ENCODE measurements at regions not wholly inside any gene's neighbourhood (a gene's known extent, or its start where the extent isn't known, plus 50 kb on each side); places are given as distances from the start of the nearest gene placed in this dataset.

GRCh38 chr16:86824751-86825296 is 246.5 kb downstream of the FOXL1 start:
- TF ChIP-seq CTCF (conservative IDR thresholded peaks at IDR 0.05; ENCODE audit: low read depth, low read length) (no peak), EZH2 (IDR thresholded peaks at IDR 0.05; ENCODE audit: borderline replicate concordance, low read depth, low read length, poor library complexity, severe bottlenecking) (no peak)
